RWPE2 (cell line): ENCODE measurements at regions not wholly inside any gene's neighbourhood (a gene's known extent, or its start where the extent isn't known, plus 50 kb on each side); places are given as distances from the start of the nearest gene placed in this dataset.

Experiments
- ATAC-seq: fragments of 200-7000 bp; cut with Tn5 transposase; 3 replicates; pipeline ENCODE4 v1.9.1; 2021; ENCODE audit warnings: low read depth
- DNase-seq: peaks from one replicate; pipeline ENCODE4 v3.0.0-alpha.2; 2020; ENCODE audit warnings: low spot score
- H3K27ac ChIP-seq: fragments of 450-650 bp; 2 replicates; pipeline ENCODE4 v1.5.1; 2017; ENCODE audit warnings: mild to moderate bottlenecking; ENCODE audit not compliant: poor library complexity, severe bottlenecking
- H3K27me3 ChIP-seq: fragments of 250-450 bp; sonication (Bioruptor Pico); 2 replicates; pipeline ENCODE4 v1.5.1; 2021; ENCODE audit warnings: mild to moderate bottlenecking, moderate library complexity; ENCODE audit not compliant: insufficient read depth, poor library complexity, severe bottlenecking
- H3K36me3 ChIP-seq: fragments of 250-450 bp; sonication (Bioruptor Pico); 2 replicates; pipeline ENCODE4 v1.5.1; 2020; ENCODE audit warnings: low read depth, mild to moderate bottlenecking, moderate library complexity
- H3K4me1 ChIP-seq: fragments of 250-450 bp; sonication (Bioruptor Pico); 2 replicates; pipeline ENCODE4 v1.5.1; 2021; ENCODE audit warnings: mild to moderate bottlenecking, moderate library complexity; ENCODE audit not compliant: insufficient read depth, poor library complexity, severe bottlenecking
- H3K4me3 ChIP-seq: fragments of 250-450 bp; sonication (Bioruptor Pico); 2 replicates; pipeline ENCODE4 v1.5.1; 2021; ENCODE audit warnings: mild to moderate bottlenecking, moderate library complexity; ENCODE audit not compliant: severe bottlenecking
- H3K9me3 ChIP-seq: fragments of 250-450 bp; sonication (Bioruptor Pico); 2 replicates; pipeline ENCODE4 v1.5.1; 2021; ENCODE audit warnings: mild to moderate bottlenecking, moderate library complexity; ENCODE audit not compliant: severe bottlenecking
- CTCF ChIP-seq: fragments of 450-650 bp; IDR thresholded peaks from one replicate; pipeline ENCODE4 v1.5.1; 2017; ENCODE audit warnings: mild to moderate bottlenecking, moderate library complexity; ENCODE audit not compliant: poor library complexity, severe bottlenecking

- Histone ChIP-seq H3K36me3 (no peaks in the 10 kb centered on the region), H3K4me1 (no peaks in the 10 kb centered on the region), H3K9me3 (no peaks in the 10 kb centered on the region), H3K27ac (no peak overlapping the region), H3K4me3 (no peak overlapping the region), H3K27me3 (no peaks in the 10 kb centered on the region)
- ATAC-seq (no peak), DNase-seq (no peak)
- no peak for TF ChIP-seq CTCF
These were observed 273.3 kb downstream of the SH2D1A start for GRCh38 chrX:124619710-124620109.

- Histone ChIP-seq H3K27ac (no peak overlapping the region), H3K4me3 (no peak overlapping the region), H3K4me1 (peaks cover 5% of the 10 kb centered on the region), H3K36me3 (no peaks in the 10 kb centered on the region), H3K27me3 (no peaks in the 10 kb centered on the region), H3K9me3 (no peaks in the 10 kb centered on the region)
- DNase-seq (no peak), ATAC-seq (peak; percentile 88)
- TF ChIP-seq CTCF: no peak
These were observed 288.0 kb downstream of the SH2D1A start for GRCh38 chrX:124634363-124634762.

GRCh38 chrX:124641737-124642491 is 295.6 kb downstream of the SH2D1A start:
- Histone ChIP-seq H3K4me1 (no peaks in the 10 kb centered on the region), H3K4me3 (no peak overlapping the region), H3K27ac (no peak overlapping the region), H3K36me3 (no peaks in the 10 kb centered on the region), H3K27me3 (no peaks in the 10 kb centered on the region), H3K9me3 (no peaks in the 10 kb centered on the region)
- DNase-seq: no peak
- TF ChIP-seq CTCF: no peak
- no peak for ATAC-seq

GRCh38 chrX:124646403-124646802 is 300.0 kb downstream of the SH2D1A start:
- DNase-seq: no peak
- Histone ChIP-seq H3K4me1 (no peaks in the 10 kb centered on the region), H3K36me3 (no peaks in the 10 kb centered on the region), H3K27me3 (no peaks in the 10 kb centered on the region), H3K4me3 (no peak overlapping the region), H3K9me3 (no peaks in the 10 kb centered on the region), H3K27ac (no peak overlapping the region)
- TF ChIP-seq CTCF: no peak
- no peak for ATAC-seq

GRCh38 chrX:124651031-124651430 is 304.7 kb downstream of the SH2D1A start:
- DNase-seq (no peak), ATAC-seq (no peak)
- no peak overlapping the region for H3K4me3 ChIP-seq
- no peak for TF ChIP-seq CTCF
- no peaks in the 10 kb centered on the region for H3K9me3 ChIP-seq
- H3K27ac ChIP-seq: no peak overlapping the region
- H3K36me3 ChIP-seq: no peaks in the 10 kb centered on the region
- H3K27me3 ChIP-seq: no peaks in the 10 kb centered on the region
- H3K4me1 ChIP-seq: no peaks in the 10 kb centered on the region
